RWPE1 (cell line): ENCODE measurements at regions not wholly inside any gene's neighbourhood (a gene's known extent, or its start where the extent isn't known, plus 50 kb on each side); places are given as distances from the start of the nearest gene placed in this dataset.
A peak's percentile ranks its signal among the peaks of the same experiment; 100 is the strongest.
"Not testable (repeated sequence)": the region's sequence is repeated elsewhere in the genome, so short reads cannot be mapped to it uniquely, and the experiment has no call there.

ENCODE experiments used
- CTCF ChIA-PET: fragments of 350-600 bp; sonication (Branson Sonifier 250); formaldehyde crosslinking; extraction: SDS; loops from one replicate; lab custom pipeline; 2021; lab: Yijun Ruan, JAX
- POLR2A ChIA-PET: fragments of 400-600 bp; formaldehyde crosslinking; extraction: SDS; loops from one replicate; lab custom pipeline; 2020; ENCODE audit warnings: antibody characterized with exemption; ENCODE audit not compliant: low non-redundant PET; lab: Yijun Ruan, JAX
- DNase-seq: peaks from one replicate; pipeline ENCODE4 v3.0.0; 2012; ENCODE audit warnings: low spot score
- H3K27ac ChIP-seq: fragments of 450-650 bp; 2 replicates; pipeline ENCODE4 v1.5.1; 2017
- TF ChIP-seq, protein P1 (sequence below): fragments of 450-650 bp; conservative IDR thresholded peaks from 2 replicates; pipeline ENCODE4 v1.5.1; 2017; ENCODE audit warnings: low read depth, mild to moderate bottlenecking

DNA sequence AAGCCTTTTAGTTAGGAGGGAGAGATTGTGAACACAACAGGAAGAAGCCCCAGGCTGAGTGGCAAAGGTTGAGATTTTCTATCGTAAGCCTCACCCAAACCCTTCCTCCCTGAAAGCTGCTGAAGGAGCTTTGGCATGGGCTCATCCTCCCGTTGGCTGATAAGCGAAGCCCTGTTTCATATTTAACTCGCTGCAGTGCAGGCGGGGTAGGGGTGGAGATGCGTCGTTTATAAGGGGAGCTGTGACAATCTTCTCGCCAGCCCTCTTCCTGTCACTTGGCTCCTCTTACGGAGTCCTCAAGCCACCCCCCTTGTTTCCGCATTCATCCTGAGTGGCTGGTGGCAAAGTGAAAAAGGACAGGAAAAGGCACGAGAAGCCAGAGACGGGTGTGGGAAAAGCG lies 137.0 kb downstream of the OR4C45 start:
- CTCF ChIA-PET, result no interaction called here

DNA sequence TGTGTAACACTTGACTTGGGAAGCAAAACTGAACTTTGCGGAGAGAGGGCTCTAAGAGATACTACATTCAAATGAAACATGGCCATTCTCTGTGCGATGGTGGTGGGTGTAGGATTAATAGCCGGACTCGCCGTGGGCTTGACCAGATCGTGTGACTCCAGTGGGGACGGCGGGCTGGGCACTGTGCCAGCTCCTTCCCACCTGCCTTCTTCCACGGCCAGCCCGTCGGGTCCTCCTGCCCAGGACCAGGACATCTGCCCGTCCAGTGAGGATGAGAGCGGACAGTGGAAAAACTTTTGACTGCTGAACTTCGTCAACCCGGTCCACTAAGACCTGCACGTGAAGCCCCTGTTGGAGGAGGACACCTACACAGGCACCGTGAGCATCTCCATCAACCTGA lies 137.4 kb downstream of the OR4C45 start:
- H3K27ac ChIP-seq, result no peak overlapping the region
- ChIA-PET CTCF (no interaction called here), POLR2A (no interaction called here)
- TF ChIP-seq, protein P1, sequence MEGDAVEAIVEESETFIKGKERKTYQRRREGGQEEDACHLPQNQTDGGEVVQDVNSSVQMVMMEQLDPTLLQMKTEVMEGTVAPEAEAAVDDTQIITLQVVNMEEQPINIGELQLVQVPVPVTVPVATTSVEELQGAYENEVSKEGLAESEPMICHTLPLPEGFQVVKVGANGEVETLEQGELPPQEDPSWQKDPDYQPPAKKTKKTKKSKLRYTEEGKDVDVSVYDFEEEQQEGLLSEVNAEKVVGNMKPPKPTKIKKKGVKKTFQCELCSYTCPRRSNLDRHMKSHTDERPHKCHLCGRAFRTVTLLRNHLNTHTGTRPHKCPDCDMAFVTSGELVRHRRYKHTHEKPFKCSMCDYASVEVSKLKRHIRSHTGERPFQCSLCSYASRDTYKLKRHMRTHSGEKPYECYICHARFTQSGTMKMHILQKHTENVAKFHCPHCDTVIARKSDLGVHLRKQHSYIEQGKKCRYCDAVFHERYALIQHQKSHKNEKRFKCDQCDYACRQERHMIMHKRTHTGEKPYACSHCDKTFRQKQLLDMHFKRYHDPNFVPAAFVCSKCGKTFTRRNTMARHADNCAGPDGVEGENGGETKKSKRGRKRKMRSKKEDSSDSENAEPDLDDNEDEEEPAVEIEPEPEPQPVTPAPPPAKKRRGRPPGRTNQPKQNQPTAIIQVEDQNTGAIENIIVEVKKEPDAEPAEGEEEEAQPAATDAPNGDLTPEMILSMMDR, result no peak
- no peak for DNase-seq

More for the DNA sequence above, 137.0 kb downstream of the OR4C45 start:
- H3K27ac ChIP-seq, result no peak overlapping the region
- POLR2A ChIA-PET, result no interaction called here
- no peak for DNase-seq
- TF ChIP-seq, protein P1, result no peak

DNA sequence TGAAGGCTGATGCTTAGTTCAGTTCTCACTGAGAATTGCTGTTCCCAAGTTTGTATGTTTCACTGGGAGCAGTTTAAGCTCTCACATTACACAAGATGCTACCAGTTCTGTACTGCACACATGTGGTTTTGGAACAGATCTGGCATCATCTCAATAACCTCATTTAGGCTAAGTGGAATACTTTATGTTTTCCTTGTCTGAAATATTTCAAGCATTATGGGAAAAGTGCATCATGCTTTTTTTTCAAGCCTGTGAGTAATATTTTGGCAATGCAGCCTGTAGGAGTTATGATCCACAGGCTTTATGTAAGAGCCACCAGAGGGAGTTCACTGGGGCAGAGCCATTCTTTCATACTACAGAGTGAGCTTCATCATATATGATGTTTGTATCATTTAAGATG lies 141.5 kb downstream of the OR4C45 start:
- H3K27ac ChIP-seq, result no peak overlapping the region
- ChIA-PET CTCF (interaction anchor here (0.6 to 0.8 kb wide), 3 partner anchors 9 to 53 kb away, joined by 3 read pairs; no protein-coding TSS in a partner anchor), POLR2A (no interaction called here)
- TF ChIP-seq, protein P1, result no peak
- peak; percentile 0 for DNase-seq

DNA sequence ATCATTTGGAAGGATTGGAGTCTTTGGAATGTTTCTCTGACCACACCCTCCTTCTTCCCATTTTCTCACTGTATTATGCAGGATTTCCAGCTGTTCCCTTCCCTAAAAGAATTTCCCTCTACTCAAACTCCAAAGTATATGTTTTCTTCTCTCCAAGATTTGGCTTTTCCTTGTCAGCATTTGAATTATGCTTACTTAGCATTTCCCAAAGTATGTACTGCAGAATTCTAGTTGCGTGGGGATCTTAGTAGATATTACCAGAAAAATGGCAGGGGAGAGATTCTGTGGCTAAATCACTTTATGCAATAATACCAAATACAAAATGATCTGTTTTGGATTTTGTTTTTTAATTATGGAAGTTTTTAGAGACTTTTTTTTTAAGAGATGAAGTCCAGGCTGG lies 142.3 kb downstream of the OR4C45 start:
- POLR2A ChIA-PET, result no interaction called here
- no peak for DNase-seq
- TF ChIP-seq, protein P1, result no peak
- CTCF ChIA-PET, result interaction anchor here (0.6 to 0.8 kb wide), 3 partner anchors 9 to 52 kb away, joined by 3 read pairs; no protein-coding TSS in a partner anchor
- no peak overlapping the region for H3K27ac ChIP-seq

DNA sequence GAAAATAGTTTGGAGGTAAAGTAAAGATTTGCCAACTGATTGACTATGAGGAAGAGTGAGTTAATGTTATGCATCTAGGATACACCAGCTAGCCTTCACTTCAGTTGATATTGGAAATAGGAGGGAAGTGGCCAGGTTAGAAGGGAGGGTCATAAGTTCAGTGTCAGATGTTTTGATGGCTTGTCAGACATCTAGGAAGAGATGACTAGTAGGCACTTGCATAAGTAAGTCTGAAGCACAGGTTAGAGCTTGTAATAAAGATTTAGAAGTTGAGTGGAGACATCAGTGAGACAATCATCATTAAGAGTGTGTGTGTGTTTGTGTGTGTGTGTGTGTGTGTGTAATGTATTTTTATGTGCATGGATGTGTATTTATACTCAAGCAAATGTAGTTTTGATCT lies 146.1 kb downstream of the OR4C45 start:
- TF ChIP-seq, protein P1, result no peak
- ChIA-PET POLR2A (no interaction called here), CTCF (no interaction called here)
- H3K27ac ChIP-seq, result no peak overlapping the region
- no peak for DNase-seq

DNA sequence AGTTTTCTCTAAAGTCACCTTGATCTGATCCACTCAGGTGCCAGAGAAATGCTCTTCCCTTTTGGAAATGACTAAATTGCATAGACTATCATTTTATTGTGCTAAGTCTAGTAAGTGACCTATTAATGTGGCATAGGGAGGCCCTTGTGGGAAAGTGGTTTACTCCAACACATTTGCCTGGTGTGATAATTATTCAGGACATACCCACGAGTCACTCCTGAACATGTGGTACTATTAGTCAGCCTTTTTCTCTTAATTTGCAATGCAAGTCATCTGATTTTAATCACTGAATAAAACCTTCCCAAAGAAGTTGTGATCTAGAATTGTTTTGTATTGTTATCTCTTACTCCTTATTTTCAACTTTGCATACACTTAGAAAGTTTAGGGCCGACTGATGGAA lies 148.7 kb downstream of the OR4C45 start:
- ChIA-PET POLR2A (no interaction called here), CTCF (no interaction called here)
- no peak overlapping the region for H3K27ac ChIP-seq
- TF ChIP-seq, protein P1, result no peak
- DNase-seq, result no peak

DNA sequence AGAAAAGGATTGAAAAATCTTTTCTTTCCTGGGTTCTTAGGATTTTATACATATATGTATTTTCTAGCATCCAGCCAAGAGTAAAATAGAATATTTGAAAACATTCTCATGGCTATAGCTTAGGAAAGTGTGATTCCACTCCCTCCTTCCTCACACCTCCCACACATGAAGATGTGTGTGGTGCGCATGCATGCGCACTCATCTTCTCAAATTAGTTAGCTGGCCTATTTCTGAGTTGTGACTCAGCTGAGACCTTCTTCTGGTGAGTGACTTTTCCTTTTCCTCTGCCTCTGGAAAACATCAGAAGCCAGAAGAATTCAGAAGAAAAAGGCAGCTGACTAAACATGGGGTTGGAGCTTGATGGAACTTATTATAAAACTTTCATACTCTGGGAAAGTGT lies 149.8 kb downstream of the OR4C45 start:
- H3K27ac ChIP-seq, result no peak overlapping the region
- POLR2A ChIA-PET, result no interaction called here
- CTCF ChIA-PET, result no interaction called here
- TF ChIP-seq, protein P1, result no peak
- DNase-seq, result no peak

DNA sequence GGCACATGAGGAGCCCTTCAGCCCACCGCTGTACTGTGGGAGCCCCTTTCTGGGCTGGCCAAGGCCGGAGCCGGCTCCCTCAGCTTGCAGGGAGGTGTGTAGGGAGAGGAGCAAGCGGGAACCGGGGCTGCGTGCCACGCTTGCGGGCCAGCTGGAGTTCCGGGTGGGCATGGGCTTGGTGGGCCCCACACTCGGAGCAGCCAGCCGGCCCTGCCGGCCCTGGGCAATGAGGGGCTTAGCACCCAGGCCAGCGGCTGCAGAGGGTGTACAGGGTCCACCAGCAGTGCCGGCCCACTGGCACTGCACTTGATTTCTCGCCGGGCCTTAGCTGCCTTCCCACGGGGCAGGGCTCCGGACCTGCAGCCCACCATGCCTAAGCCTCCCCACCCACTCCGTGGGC lies 150.5 kb downstream of the OR4C45 start:
- H3K27ac ChIP-seq, POLR2A ChIA-PET, DNase-seq: not testable (repeated sequence)
- CTCF ChIA-PET, result interaction anchor here (0.6 kb wide), 1 partner anchor 9 kb away, joined by 3 read pairs; no protein-coding TSS in a partner anchor
